GM18519 (cell line): ENCODE measurements at regions not wholly inside any gene's neighbourhood (a gene's known extent, or its start where the extent isn't known, plus 50 kb on each side); places are given as distances from the start of the nearest gene placed in this dataset.
"Not testable (repeated sequence)": the region's sequence is repeated elsewhere in the genome, so short reads cannot be mapped to it uniquely, and the experiment has no call there.

Experiments
- ATAC-seq: cut with Tn5 transposase; IDR thresholded peaks from one replicate; pipeline ENCODE4 v1.9.1; 2021; ENCODE audit warnings: mild to moderate bottlenecking, moderate library complexity; ENCODE audit not compliant: unreplicated experiment, low FRiP score

DNA sequence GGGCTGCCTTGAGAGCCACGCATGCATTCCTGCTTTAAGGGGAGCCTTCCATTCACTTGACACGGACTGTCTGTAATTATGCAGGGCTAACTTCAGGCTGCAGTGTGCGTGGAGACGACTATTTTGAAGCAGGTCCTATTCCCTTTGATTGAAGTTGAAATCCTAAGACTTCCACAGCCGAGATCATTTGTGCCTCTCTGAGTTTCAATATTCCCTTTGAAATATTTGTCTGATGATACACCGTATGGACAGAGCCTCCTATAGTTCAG is 585.2 kb downstream of the TTLL7 start:
- not testable (repeated sequence) for ATAC-seq

DNA sequence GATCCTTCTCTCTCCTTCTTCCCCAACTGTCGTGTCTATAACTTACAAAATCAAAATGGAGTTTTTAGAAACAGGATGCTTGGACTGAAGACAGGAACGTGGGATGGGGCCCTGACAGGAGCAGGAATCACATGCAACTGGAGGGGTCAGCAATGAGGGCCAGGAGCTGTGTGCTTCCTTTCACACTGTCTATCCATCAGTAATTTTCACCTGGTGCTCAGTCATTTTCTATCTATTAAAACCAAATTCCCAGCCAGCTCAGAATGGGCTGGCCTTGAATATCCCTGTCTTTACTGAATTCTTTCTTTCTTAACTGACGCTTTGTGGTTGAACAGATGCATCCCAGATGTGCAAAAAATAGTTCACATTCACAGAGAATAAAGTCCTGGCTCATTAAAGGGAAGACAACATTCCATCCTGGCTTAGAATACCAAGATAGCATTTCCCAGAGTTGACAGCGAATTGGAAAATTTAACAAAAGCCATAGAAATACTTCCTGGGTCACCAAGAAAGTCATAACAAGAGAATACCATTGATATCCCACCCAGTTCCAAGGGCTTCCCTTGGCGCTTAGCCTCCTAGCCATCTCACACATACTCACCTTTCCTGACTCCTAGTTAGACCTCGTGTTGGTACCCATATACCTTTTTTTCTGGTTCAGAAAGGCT is 588.1 kb downstream of the TTLL7 start:
- not testable (repeated sequence) for ATAC-seq

DNA sequence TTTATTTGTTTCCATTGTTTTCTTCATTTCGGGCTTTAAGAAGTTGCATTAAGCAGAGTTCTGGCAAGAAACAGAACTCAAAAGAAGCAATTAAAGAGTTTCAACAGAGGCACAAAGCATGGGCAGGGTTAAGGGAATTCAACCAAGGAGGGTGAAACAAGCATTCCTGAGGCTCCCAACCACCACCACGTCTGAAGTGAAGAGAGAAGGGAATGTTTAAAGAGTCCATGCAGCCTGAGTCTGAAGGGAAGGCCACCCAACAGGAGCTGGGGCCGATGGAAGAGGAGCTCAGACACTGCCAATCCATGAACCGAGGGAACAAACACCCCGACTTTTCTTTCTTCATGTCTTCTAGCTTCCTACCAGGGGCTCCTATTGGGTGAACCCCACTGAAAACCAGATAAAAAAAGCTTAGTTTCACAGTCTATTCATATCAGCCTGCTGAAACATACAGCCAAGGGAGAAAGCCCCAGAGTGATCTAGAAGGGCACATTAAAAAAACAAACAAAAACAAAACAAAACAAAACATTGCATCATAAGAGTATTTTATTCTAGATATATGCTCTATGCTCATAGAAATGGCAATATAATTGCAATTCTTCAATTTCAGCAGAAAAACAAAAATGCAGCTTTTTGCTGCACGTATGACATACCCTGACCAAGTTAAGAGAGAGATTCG is 592.1 kb downstream of the TTLL7 start:
- ATAC-seq, result not testable (repeated sequence)

DNA sequence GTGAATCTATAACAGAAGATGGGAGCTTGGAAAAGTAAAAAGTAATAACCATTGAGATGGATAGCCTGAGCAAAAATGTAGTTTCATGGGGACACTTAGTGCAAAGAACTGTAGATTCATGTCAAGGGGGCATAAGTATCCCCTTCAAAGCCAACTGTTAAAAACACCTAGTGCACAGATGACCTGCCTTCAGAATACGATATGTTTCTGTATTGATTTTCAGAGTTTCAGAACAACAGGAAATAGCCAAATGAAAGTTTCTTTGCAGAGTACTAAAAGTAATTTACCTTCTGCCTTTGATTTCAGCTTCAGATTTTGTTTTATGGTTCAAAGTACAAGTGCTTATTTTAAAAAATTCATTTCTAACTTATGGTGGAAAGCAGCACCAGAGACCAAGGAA is 593.1 kb downstream of the TTLL7 start:
- ATAC-seq, result not testable (repeated sequence)

DNA sequence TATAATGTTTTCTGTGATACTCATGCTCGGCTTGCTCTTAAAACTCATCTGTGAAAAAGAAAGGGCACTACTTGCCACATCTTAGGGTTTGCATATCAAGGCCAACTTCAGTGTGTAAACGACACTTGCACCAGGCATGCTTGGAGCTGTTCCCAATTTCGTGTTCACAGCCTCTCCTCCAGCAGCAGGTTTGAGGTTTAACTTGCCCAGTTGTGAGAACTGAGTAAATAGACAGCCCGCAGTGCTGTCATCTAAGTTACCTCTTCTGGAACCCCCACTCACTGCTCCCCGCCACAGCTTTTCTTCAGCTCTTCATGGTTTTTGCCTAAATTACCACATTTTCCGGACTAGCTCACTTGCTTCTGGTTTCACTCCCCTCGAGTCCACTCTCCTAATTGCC is 595.4 kb downstream of the TTLL7 start:
- ATAC-seq, result not testable (repeated sequence)

DNA sequence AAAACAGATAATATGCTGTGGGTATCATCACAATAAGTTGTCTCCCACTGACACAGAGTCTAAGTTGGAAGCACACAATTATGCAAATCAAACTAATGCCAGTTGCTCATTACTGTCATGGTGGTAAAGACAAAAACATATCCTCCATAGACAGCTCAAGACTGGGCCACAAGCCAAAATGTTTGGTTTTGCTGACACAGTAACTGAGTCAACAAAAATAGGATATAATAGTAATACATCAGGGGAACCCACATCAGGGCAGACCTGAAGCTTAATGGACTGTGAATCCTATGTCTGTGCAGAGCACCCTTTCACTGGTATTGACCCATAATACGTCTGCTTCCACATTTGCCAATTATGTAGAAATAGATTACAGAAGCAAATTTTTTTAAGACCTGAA is 597.8 kb downstream of the TTLL7 start:
- ATAC-seq, result not testable (repeated sequence)

DNA sequence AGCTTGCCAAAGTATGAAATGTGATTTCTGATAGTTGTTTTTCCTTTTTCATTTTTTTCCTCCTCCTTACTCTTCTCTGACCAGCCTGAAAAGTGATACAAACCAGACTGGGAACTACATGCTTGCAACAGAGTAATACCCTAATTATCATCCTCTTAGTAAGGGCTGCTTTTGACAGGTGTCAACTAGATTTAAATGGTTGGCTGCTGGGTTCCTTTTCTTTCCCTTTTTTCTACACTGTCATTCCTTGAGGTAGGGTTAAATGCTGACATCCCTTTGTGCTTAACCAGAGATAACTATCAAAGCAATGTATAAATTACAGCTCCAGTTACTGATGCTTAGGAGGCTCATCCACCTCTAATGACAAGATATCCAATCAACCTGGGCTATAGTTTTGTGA is 598.8 kb downstream of the TTLL7 start:
- not testable (repeated sequence) for ATAC-seq

DNA sequence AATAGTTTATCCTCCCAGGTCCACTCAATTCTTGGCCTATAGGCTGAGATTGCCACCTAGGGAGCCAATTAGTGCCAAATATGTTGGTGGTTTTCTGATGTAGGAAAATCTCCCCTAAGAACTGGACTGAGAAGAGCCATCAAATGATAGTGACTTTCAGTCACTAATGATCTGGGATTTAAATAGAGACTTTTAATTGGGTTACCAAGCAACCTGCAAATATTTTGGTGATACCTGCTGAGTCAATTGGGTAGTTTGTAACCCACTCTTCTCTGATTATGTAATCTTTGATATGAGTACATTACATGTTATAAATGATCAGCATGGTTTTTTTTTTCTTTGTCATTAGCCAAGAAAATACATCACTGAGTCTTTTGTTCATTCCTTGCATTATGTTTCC is 600.8 kb downstream of the TTLL7 start:
- peak; percentile 60 for ATAC-seq

DNA sequence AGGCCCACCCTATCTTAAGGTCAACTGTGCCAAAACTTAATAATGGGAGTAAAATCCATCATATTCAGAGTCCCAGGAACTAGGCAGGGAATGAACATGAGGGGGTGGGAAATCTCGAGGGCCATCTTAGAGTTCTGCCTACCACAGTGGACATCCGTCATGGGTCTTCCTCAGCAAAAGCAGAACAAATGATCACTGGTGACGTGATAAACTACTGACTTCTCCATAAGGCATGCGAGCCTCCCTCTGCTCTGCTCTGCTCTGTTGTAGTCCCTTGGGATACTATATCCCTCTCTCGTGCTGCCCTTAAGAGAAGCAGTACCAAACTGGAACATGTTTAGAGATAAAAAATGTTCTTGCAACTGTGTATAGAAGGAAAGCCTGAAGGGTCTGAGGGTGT is 603.8 kb downstream of the TTLL7 start:
- ATAC-seq, result not testable (repeated sequence)

DNA sequence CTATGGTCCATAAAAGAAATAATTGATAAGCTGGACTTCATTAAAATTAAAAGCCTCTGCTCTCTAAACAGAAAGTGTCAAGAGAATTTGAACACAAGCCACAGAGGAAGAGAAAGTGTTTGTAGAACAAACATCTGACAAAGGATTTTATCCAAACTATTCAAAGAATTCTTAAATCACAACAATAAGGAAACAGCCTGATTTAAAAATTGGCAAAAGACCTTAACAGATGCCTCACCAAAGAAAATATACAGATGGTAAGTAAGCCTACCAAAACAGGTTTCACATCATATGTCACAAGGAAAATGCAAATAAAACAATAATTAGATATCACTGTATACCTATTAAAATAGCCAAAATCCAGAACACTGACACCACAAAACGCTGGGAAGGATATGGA is 612.0 kb downstream of the TTLL7 start:
- not testable (repeated sequence) for ATAC-seq

DNA sequence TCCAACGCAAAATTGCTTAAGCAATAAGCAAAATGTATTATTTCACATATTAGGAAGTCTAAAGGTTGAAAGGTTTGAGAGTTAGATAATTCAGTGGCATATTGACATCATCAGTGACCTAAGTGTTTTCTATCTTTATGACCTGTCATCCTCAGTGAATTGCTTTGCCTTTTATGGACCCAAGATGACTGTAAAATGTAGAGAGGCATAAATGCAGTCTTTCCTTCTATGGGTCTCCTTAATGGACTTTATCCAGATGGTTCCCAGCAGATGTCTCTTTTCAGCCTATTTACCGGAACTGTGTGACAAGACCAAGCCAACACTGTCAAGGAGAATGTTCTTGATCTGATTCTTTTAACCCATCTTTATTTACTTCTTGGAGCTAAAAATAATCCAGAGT is 615.8 kb downstream of the TTLL7 start:
- ATAC-seq, result not testable (repeated sequence)

DNA sequence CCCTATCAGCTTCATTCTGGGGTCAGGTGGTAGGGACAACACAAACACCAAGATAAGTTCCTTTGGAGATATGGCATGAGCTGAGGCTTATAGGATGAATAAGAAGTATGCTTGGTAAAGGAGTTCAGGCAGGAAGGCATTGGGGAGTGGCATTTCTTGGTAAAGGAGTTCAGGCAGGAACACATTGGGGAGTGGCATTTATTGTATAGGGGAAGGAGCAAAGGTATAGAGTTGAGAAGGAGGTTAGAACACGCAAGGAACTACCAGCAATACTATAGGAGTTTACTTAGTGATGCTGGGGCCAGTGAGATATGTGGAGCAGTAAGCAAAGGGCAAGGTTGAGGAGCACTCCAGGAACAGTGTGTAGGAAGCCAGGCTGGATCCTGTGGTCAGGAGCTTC is 625.9 kb downstream of the TTLL7 start:
- ATAC-seq, result not testable (repeated sequence)

DNA sequence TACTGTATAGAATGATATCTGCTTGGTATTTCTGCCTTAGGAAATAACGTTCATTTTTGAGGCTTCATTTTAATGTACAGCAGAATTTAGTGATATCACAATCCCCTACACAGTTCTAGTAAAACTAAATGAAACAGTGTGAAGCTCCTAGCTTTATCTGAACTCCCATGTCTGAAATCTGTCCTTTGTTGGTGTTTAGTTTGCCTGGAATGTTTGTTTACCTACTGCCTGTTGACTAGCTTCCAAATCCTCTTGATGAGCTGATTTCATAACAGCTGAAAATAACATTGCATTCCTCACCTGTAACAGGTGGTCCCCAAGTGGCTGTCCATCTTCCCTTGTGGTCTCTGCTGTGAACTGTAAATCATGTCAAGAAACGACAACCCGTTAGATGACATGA is 629.1 kb downstream of the TTLL7 start:
- ATAC-seq, result not testable (repeated sequence)

DNA sequence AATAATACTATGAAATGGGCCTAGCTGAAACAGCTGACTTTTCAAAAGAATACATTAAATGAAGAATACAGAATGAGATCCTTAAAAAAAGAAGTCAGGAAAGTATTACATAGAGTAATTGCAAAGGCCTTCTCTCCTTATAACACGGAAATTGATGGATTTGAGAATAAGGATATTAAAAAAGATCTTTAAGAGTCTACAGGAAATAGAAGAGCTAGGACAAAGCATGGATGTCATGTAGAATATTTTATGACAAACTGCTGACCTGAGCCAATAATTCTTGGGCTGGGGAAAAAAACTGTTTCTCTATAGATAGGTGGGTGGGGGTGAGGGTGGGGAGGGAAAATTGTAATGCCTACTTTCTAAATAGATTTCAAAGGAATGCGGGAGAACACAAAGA is 633.6 kb downstream of the TTLL7 start:
- not testable (repeated sequence) for ATAC-seq

DNA sequence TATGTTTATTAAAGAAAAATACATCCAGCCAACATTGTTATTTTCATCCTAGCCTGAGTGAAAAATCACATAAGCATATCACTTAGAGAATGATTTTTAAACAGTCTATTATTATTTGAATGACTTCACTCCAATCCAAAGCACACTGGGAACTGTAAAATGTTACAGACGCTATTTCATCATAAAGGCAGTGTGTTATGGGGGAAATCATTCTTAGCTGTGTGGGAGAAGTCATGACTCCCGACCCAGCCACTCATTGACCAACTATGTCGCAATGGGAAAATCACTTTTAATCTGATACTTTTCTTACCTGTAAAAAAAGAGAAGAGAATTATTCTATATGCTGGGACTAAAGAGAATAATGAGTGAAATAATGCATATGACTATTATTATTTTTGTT is 653.6 kb downstream of the TTLL7 start:
- ATAC-seq, result not testable (repeated sequence)

DNA sequence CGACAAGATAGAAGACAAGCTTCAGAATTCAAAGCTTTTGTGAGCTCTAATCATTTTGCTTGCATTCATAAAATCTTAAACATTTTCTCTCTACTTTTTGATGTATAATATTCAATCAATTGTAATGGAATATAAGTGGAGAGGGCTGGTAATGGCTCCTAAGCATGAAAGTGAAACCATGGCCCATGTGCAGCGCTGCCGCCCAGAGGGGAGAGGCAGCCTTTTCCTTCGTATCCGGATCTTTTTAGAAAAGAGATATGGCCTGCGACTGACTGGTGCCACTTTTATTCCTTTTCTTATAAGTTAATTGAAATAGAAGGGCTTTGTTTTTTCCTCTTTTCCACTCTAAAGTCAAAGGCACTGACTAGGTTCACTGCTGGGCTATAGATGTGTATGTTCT is 655.2 kb downstream of the TTLL7 start:
- ATAC-seq, result not testable (repeated sequence)

DNA sequence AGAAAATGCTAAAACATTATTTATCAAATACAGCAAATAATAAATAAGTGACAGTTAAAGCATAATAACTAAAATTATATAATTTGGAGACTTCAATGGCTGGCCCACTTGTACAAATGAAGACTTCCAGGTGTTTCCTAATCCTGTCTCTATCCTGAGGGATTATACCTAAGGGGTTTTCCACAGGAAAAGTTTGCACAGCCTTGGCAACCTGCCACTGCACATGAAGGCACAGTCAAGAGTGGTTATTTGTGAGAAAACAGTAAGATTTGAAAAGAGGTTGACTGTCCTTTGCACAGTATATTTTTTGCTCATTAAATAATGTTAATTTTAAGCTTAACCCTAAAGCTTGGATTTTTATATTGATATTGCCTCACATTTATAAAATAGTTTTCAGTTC is 655.9 kb downstream of the TTLL7 start:
- not testable (repeated sequence) for ATAC-seq

DNA sequence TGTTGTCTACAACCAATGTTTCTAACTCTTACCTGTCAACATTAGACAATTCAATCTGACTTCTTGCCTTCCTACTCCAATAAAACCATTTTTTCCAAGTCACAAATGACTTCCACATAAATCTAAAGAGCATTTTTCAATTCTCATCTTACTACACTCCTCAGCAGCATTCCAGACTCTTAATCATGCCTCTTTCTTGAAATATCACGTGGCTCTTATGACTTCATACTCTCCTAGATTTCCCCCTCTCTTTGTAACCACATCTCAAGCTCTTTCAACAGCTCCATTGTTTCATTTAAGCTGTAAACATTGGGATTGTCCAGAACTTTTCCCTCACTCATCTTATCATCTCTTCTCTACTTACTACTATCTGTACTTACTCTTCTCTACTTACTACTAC is 666.6 kb downstream of the TTLL7 start:
- ATAC-seq, result not testable (repeated sequence)

DNA sequence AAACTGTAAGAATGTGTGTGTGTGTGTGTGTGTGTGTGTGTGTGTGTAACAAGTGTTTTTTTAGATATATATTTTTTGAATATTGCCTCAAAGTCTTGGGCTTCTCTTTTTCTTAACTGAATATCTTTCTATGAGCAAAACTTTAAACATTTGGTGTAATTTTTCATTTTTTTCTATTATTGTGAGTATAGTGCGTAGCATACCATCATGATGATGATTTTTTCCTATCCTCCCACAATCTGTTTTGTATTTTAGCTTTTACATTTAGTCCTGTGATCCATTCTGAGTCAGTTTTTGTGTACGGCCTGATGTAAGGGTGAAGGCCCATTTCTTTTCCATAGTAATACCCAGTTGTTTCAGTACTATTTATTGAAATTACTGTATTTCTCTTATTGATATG is 680.6 kb downstream of the TTLL7 start:
- no peak for ATAC-seq

DNA sequence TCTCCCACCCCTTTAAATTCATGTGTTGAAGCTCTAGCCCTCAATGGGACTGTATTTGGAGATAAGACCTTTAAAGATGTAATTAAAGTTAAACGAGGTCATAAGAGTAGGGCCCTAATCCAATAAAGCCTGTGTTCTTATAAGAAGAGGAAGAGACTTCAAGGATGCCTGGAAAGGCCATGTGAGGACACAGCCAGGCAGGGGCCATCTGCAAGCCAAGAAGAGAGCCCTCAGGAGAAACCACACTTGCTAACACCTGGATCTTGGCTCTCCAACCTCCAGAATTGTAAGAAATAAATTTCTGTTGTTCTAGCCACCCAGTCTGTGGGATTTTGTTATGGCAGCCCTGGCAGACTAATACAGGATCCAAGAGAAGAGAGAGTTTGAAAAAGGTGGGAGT is 683.5 kb downstream of the TTLL7 start:
- ATAC-seq, result not testable (repeated sequence)

DNA sequence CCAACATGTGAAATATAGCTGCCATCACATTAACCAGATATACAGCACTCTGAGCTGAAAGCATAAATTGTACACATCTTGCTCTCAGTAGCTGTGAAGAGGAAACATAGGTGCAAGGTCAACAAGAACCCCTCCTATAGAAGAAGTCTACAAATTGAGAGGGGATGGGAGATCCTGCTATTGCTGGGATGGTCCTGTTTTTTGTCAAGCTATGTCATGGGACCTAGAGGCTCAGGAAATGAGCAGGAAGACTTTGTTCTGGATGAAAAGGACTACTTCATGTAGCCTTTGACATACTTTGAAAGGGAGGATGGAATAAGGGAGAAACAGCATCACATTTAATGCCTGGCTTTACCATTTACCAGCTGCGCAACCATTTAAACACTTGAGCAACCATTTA is 688.8 kb downstream of the TTLL7 start:
- not testable (repeated sequence) for ATAC-seq

DNA sequence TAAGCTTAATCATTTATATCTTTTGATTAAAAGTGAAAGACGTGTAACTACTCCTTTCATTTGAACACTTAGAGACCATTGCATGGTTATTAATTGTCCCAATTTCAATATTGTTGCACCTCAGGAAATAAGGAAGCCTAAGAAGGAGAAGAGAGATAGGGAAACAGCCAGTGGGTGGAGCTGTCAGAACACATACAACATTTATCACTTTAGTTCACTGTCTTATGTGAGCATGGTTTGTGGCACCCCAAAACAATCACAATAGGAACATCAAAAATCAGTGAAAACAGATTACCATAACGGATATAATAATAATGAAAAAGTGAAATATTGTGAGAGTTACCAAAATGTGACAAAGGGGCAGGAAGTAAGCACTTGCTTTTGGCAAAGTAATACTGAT is 689.9 kb downstream of the TTLL7 start:
- not testable (repeated sequence) for ATAC-seq
